Fibroblast of lung (primary cell): ENCODE measurements at regions not wholly inside any gene's neighbourhood (a gene's known extent, or its start where the extent isn't known, plus 50 kb on each side); places are given as distances from the start of the nearest gene placed in this dataset.

Experiments used
- DNase-seq, 2 donors: peaks; one replicate each; pipeline versions ENCODE4 v3.0.0 to v3.0.0-alpha.2; 2010; ENCODE audit warnings: low read depth in 2 of 2
- H2AFZ ChIP-seq: 2 replicates; pipeline ENCODE4 v1.5.1; 2012; ENCODE audit warnings: low read length, control low read depth, inconsistent platforms
- H3K27ac ChIP-seq: 2 replicates; pipeline ENCODE4 v1.5.1; 2011; ENCODE audit warnings: low read length, control low read depth; ENCODE audit not compliant: insufficient read depth
- H3K27me3 ChIP-seq: 2 replicates; pipeline ENCODE4 v1.5.1; 2011; ENCODE audit warnings: mild to moderate bottlenecking, low read length; ENCODE audit not compliant: control insufficient read depth, insufficient read depth
- H3K36me3 ChIP-seq: 2 replicates; pipeline ENCODE4 v1.5.1; 2011; ENCODE audit warnings: low read length; ENCODE audit not compliant: control insufficient read depth, insufficient read depth
- H3K4me1 ChIP-seq: 2 replicates; pipeline ENCODE4 v1.5.1; 2011; ENCODE audit warnings: low read length; ENCODE audit not compliant: control insufficient read depth, insufficient read depth; ENCODE audit errors: extremely low read depth
- H3K4me2 ChIP-seq: 2 replicates; pipeline ENCODE4 v1.5.1; 2011; ENCODE audit warnings: low read length, control low read depth; ENCODE audit not compliant: insufficient read depth; ENCODE audit errors: extremely low read depth
- H3K4me3 ChIP-seq, 4 experiments: fragments of 200-600 bp in 1 of 4; sonication (generic) in 1 of 4; replicated peaks in 1 of 4; 2 replicates each; pipeline ENCODE4 v1.5.1; 2011 to 2016; ENCODE audit warnings: low read length in 4 of 4, low read depth in 3 of 4, mild to moderate bottlenecking in 3 of 4, control low read depth in 2 of 4, inconsistent platforms in 1 of 4, mixed read lengths in 1 of 4; ENCODE audit not compliant: insufficient read depth in 1 of 4; ENCODE audit errors: control extremely low read depth in 1 of 4
- H3K79me2 ChIP-seq: 2 replicates; pipeline ENCODE4 v1.5.1; 2012; ENCODE audit warnings: mild to moderate bottlenecking, low read length, inconsistent platforms; ENCODE audit not compliant: control insufficient read depth, insufficient read depth
- H3K9ac ChIP-seq: 2 replicates; pipeline ENCODE4 v1.5.1; 2011; ENCODE audit warnings: mild to moderate bottlenecking, low read length, control low read depth; ENCODE audit not compliant: insufficient read depth
- H3K9me3 ChIP-seq: 2 replicates; pipeline ENCODE4 v1.5.1; 2012; ENCODE audit warnings: low read depth, low read length; ENCODE audit not compliant: control insufficient read depth, insufficient read depth
- H4K20me1 ChIP-seq: 2 replicates; pipeline ENCODE4 v1.5.1; 2011; ENCODE audit warnings: low read length; ENCODE audit not compliant: control insufficient read depth, insufficient read depth; ENCODE audit errors: extremely low read depth
- CTCF ChIP-seq, 2 donors: IDR thresholded peaks in 1 of 2; conservative IDR thresholded peaks in 1 of 2; 1 replicate in 1 of 2; 2 replicates in 1 of 2; pipeline ENCODE4 v1.5.1; 2011 to 2012; ENCODE audit warnings: low read length in 2 of 2, control low read depth in 1 of 2, inconsistent platforms in 1 of 2, low read depth in 1 of 2, mild to moderate bottlenecking in 1 of 2
- EZH2 ChIP-seq: IDR thresholded peaks from 2 replicates; pipeline ENCODE4 v1.5.1; 2012; ENCODE audit warnings: low read length, control low read depth, mild to moderate bottlenecking; ENCODE audit errors: missing control alignments

GRCh38 chr20:23244156-23244915 is 106.3 kb upstream of the NXT1 start:
- DNase-seq, result peak in 1 of 2 donors; percentile 55
- TF ChIP-seq EZH2 (no peak), CTCF (conservative IDR thresholded peaks at IDR 0.05 in 1 of 2, IDR thresholded peaks at IDR 0.05 in 1 of 2; ENCODE audit: low read depth in 1 of 2, low read length in 2 of 2) (peak in 1 of 2 donors; percentile 16)
- H3K79me2 ChIP-seq, result no peaks in the 10 kb centered on the region
- H2AFZ ChIP-seq, result peak overlapping the region; percentile 45
- no peaks in the 10 kb centered on the region for H4K20me1 ChIP-seq
- H3K27me3 ChIP-seq, result no peaks in the 10 kb centered on the region
- peaks cover 3% of the 10 kb centered on the region for H3K4me1 ChIP-seq
- H3K27ac ChIP-seq, result no peak overlapping the region
- H3K4me2 ChIP-seq, result peak overlapping the region; percentile 66
- no peaks in the 10 kb centered on the region for H3K36me3 ChIP-seq
- H3K4me3 ChIP-seq, result no peak overlapping the region
- H3K9me3 ChIP-seq, result no peaks in the 10 kb centered on the region
- H3K9ac ChIP-seq, result no peak overlapping the region

GRCh38 chr20:23243791-23244155 is 106.8 kb upstream of the NXT1 start:
- Histone ChIP-seq H3K36me3 (no peaks in the 10 kb centered on the region), H2AFZ (no peak overlapping the region), H3K4me3 (no peak overlapping the region), H3K9ac (no peak overlapping the region), H4K20me1 (no peaks in the 10 kb centered on the region), H3K4me1 (peaks cover 3% of the 10 kb centered on the region), H3K4me2 (no peak overlapping the region), H3K9me3 (no peaks in the 10 kb centered on the region), H3K27ac (no peak overlapping the region), H3K79me2 (no peaks in the 10 kb centered on the region), H3K27me3 (no peaks in the 10 kb centered on the region)
- TF ChIP-seq CTCF (conservative IDR thresholded peaks at IDR 0.05 in 1 of 2, IDR thresholded peaks at IDR 0.05 in 1 of 2; ENCODE audit: low read depth in 1 of 2, low read length in 2 of 2) (no peak), EZH2 (no peak)
- no peak for DNase-seq

- no peak overlapping the region for H3K27ac ChIP-seq
- no peak overlapping the region for H3K4me2 ChIP-seq
- TF ChIP-seq EZH2, result no peak
- no peak for TF ChIP-seq CTCF (conservative IDR thresholded peaks at IDR 0.05 in 1 of 2, IDR thresholded peaks at IDR 0.05 in 1 of 2; ENCODE audit: low read depth in 1 of 2, low read length in 2 of 2)
- peaks cover 3% of the 10 kb centered on the region for H3K4me1 ChIP-seq
- H2AFZ ChIP-seq, result no peak overlapping the region
- no peak overlapping the region for H3K4me3 ChIP-seq
- no peaks in the 10 kb centered on the region for H3K27me3 ChIP-seq
- no peak overlapping the region for H3K9ac ChIP-seq
- no peaks in the 10 kb centered on the region for H3K9me3 ChIP-seq
- DNase-seq, result no peak
- no peaks in the 10 kb centered on the region for H3K79me2 ChIP-seq
- no peaks in the 10 kb centered on the region for H3K36me3 ChIP-seq
- H4K20me1 ChIP-seq, result no peaks in the 10 kb centered on the region
Observed at GRCh38 chr20:23242556-23243180, 107.9 kb upstream of the NXT1 start.
